ENCODE measurements at regions not wholly inside any gene's neighbourhood (a gene's known extent, or its start where the extent isn't known, plus 50 kb on each side); places are given as distances from the start of the nearest gene placed in this dataset.
A peak's percentile ranks its signal among the peaks of the same experiment; 100 is the strongest.

DNA sequence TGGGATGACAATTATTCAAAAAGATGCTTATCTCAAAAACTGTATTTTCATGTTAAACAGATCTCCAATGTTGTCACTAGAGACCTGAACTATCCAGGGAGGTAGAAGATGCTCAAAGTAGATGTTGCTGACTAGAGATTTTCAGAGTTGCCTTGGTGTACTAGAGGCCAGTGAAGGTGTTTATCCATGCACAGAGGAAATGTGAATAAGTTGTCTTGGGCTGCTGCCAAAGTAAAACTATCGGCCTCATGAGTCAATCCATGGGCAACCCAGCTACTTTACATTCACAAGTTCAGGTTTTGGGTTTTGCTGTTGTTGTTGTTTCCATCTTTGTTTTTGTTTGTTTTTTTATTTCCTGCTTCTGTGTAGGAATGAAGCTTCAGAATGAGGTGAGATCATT lies 141.1 kb upstream of the RANBP3L start:
- ATAC-seq, result no peak
- Histone ChIP-seq H3K27ac (no peak overlapping the region), H3K27me3 (no peaks in the 10 kb centered on the region), H3K36me3 (no peaks in the 10 kb centered on the region), H3K9me3 (no peaks in the 10 kb centered on the region), H3K4me1 (no peaks in the 10 kb centered on the region), H3K4me3 (no peak overlapping the region)
- TF ChIP-seq CTCF (IDR thresholded peaks at IDR 0.05 in 4 of 5, conservative IDR thresholded peaks at IDR 0.05 in 1 of 5) (no peak), POLR2A (IDR thresholded peaks at IDR 0.05) (no peak)
- intact Hi-C loops (cut with DNase I; ENCODE audit: low total_unique reads), result no loop called here
- in situ Hi-C loops (cut with MboI; ENCODE audit: low sequenced_read_pairs in 4 of 4), result no loop called here
- no peak for DNase-seq

- no peak for ATAC-seq
- H3K27ac ChIP-seq, result no peak overlapping the region
- H3K36me3 ChIP-seq, result no peaks in the 10 kb centered on the region
- in situ Hi-C loops (cut with MboI; ENCODE audit: low sequenced_read_pairs in 4 of 4), result no loop called here
- H3K4me3 ChIP-seq, result no peak overlapping the region
- DNase-seq, result no peak
- H3K27me3 ChIP-seq, result no peaks in the 10 kb centered on the region
- no peak for TF ChIP-seq CTCF (IDR thresholded peaks at IDR 0.05 in 4 of 5, conservative IDR thresholded peaks at IDR 0.05 in 1 of 5)
- TF ChIP-seq POLR2A (IDR thresholded peaks at IDR 0.05), result no peak
- intact Hi-C loops (cut with DNase I; ENCODE audit: low total_unique reads), result no loop called here
- H3K9me3 ChIP-seq, result no peaks in the 10 kb centered on the region
- H3K4me1 ChIP-seq, result no peaks in the 10 kb centered on the region
Measured at GRCh38 chr5:36443941-36444340, 142.2 kb upstream of the RANBP3L start.

DNA sequence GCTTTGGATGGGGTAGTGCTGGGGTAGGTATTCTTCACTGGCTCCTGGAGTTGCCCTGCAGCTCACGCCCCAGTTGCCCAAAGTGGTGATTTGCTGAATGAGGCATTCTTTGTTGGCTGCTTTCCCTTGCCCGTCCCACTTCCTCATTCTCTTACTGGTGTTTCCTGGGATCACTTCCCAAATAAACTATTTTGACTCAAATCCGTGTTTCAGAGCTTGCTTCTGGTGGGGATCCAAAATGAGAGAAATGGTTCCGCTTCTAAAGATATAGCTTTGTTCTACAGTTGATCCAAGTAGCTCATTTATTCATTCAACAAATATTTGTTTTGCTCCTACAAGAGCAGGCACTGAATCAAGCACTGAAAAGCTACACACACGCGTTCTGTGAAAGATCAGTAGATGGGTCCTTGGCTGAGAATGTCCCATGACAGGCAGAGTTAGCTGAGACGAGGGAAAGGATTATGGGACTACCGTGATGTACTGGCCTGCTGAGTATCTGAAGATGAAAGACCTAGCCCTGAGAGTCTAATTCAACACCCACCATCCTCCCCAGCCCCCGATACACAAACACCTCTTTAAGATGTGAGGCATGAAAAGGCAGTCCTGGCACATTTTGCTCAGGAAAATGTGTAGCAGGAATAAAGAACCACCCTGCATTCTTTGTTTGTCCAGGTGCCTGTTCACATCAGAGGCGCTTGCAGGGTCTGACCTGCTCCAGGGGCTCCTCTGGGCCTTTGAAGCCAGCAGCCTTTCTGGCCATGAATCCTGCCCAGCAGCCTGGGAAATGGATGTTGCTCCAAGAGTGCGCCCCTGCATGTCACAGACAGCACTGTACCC lies 143.1 kb upstream of the RANBP3L start:
- Histone ChIP-seq H3K27ac (no peak overlapping the region), H3K9me3 (no peaks in the 10 kb centered on the region), H3K27me3 (no peaks in the 10 kb centered on the region), H3K36me3 (no peaks in the 10 kb centered on the region), H3K4me1 (no peaks in the 10 kb centered on the region), H3K4me3 (no peak overlapping the region)
- intact Hi-C loops (cut with DNase I; ENCODE audit: low total_unique reads) (no loop called here), in situ Hi-C loops (cut with MboI; ENCODE audit: low sequenced_read_pairs in 4 of 4) (no loop called here)
- no peak for TF ChIP-seq CTCF (IDR thresholded peaks at IDR 0.05 in 4 of 5, conservative IDR thresholded peaks at IDR 0.05 in 1 of 5)
- TF ChIP-seq POLR2A (IDR thresholded peaks at IDR 0.05), result no peak
- ATAC-seq (no peak), DNase-seq (peak; percentile 21 to 42)

GRCh38 chr5:36447776-36448175 lies 146.1 kb upstream of the RANBP3L start:
- H3K4me3 ChIP-seq, result no peak overlapping the region
- no peak for TF ChIP-seq POLR2A (IDR thresholded peaks at IDR 0.05)
- no peak for TF ChIP-seq CTCF (IDR thresholded peaks at IDR 0.05 in 4 of 5, conservative IDR thresholded peaks at IDR 0.05 in 1 of 5)
- in situ Hi-C loops (cut with MboI; ENCODE audit: low sequenced_read_pairs in 4 of 4) (no loop called here), intact Hi-C loops (cut with DNase I; ENCODE audit: low total_unique reads) (no loop called here)
- H3K4me1 ChIP-seq, result no peaks in the 10 kb centered on the region
- H3K27me3 ChIP-seq, result no peaks in the 10 kb centered on the region
- no peaks in the 10 kb centered on the region for H3K36me3 ChIP-seq
- DNase-seq (no peak), ATAC-seq (no peak)
- no peaks in the 10 kb centered on the region for H3K9me3 ChIP-seq
- no peak overlapping the region for H3K27ac ChIP-seq
